PC-3 (cell line): ENCODE measurements at regions not wholly inside any gene's neighbourhood (a gene's known extent, or its start where the extent isn't known, plus 50 kb on each side); places are given as distances from the start of the nearest gene placed in this dataset.

ENCODE experiments used
- ATAC-seq: fragments of 200-7000 bp; cut with Tn5 transposase; 2 replicates; pipeline ENCODE4 v1.9.1; 2020; ENCODE audit warnings: mild to moderate bottlenecking, moderate library complexity
- BruUV-seq: library from RNA; stranded (reverse); fragments of 400-500 nt; replicated peaks from 2 replicates; lab custom pipeline; 2021; lab: Mats Ljungman, UMichigan
- CTCF ChIA-PET: fragments of 300-600 bp; sonication (Branson Sonifier 250); formaldehyde crosslinking; loops from one replicate; lab custom pipeline; 2022; ENCODE audit warnings: antibody characterized with exemption; lab: Charles Lee
- POLR2A ChIA-PET: fragments of 300-600 bp; sonication (Branson Sonifier 250); formaldehyde crosslinking; loops from one replicate; lab custom pipeline; 2022; ENCODE audit warnings: antibody characterized with exemption; ENCODE audit not compliant: unreplicated experiment; lab: Charles Lee
- DNase-seq: peaks from one replicate; pipeline ENCODE4 v3.0.0-alpha.2; 2015
- H2AFZ ChIP-seq: fragments of 300-600 bp; sonication (generic); 2 replicates; pipeline ENCODE4 v1.6.0; 2016; ENCODE audit warnings: antibody characterized with exemption, low read length
- H3F3A ChIP-seq: fragments of 300-600 bp; sonication (generic); one replicate; pipeline ENCODE4 v1.6.0; 2017; ENCODE audit warnings: antibody characterized with exemption, low read length, control low read depth, mild to moderate bottlenecking; ENCODE audit not compliant: unreplicated experiment
- H3K27ac ChIP-seq: fragments of 300-600 bp; sonication (generic); 2 replicates; pipeline ENCODE4 v1.5.1; 2016; ENCODE audit warnings: mild to moderate bottlenecking, low read length
- H3K27me3 ChIP-seq: fragments of 300-600 bp; sonication (generic); 2 replicates; pipeline ENCODE4 v1.6.1; 2016; ENCODE audit warnings: low read length, mixed read lengths
- H3K36me3 ChIP-seq: fragments of 300-600 bp; sonication (generic); 2 replicates; pipeline ENCODE4 v1.6.1; 2016; ENCODE audit warnings: low read depth, mixed run types, low read length, mixed read lengths
- H3K4me1 ChIP-seq: fragments of 300-600 bp; sonication (generic); 2 replicates; pipeline ENCODE4 v1.5.1; 2016; ENCODE audit warnings: low read length; ENCODE audit not compliant: insufficient read depth
- H3K4me2 ChIP-seq: fragments of 300-600 bp; sonication (generic); 2 replicates; pipeline ENCODE4 v1.6.0; 2016; ENCODE audit warnings: low read length
- H3K4me3 ChIP-seq: fragments of 300-600 bp; sonication (generic); 2 replicates; pipeline ENCODE4 v1.5.1; 2016; ENCODE audit warnings: mild to moderate bottlenecking, low read length, mixed read lengths
- H3K79me2 ChIP-seq: fragments of 300-600 bp; sonication (generic); 2 replicates; pipeline ENCODE4 v1.6.1; 2017; ENCODE audit warnings: low read length, mixed read lengths
- H3K9ac ChIP-seq: fragments of 300-600 bp; sonication (generic); 2 replicates; pipeline ENCODE4 v1.6.0; 2016; ENCODE audit warnings: mild to moderate bottlenecking, low read length
- H3K9me2 ChIP-seq: fragments of 300-600 bp; sonication (generic); replicated peaks from 2 replicates; pipeline ENCODE4 v1.6.1; 2016; ENCODE audit warnings: mixed run types, low read length, mixed read lengths
- H3K9me3 ChIP-seq: fragments of 300-600 bp; sonication (generic); 2 replicates; pipeline ENCODE4 v1.6.1; 2016; ENCODE audit warnings: low read length, mixed read lengths
- H4K20me1 ChIP-seq: fragments of 300-600 bp; sonication (generic); 2 replicates; pipeline ENCODE4 v1.6.1; 2016; ENCODE audit warnings: low read length, mixed read lengths
- EZH2 ChIP-seq: fragments of 300-600 bp; sonication (generic); IDR thresholded peaks from one replicate; pipeline ENCODE4 v1.6.1; 2017; ENCODE audit warnings: antibody characterized with exemption, mild to moderate bottlenecking, low read length; ENCODE audit not compliant: unreplicated experiment
- EZH2phosphoT487 ChIP-seq: fragments of 300-600 bp; sonication (generic); IDR thresholded peaks from 2 replicates; pipeline ENCODE4 v1.6.1; 2018; ENCODE audit warnings: mild to moderate bottlenecking, antibody characterized with exemption, low read length, borderline replicate concordance
- intact Hi-C: fragments of 100-400 bp; cut with micrococcal nuclease; formaldehyde crosslinking; loops from 2 replicates; pipeline ENCODE4 v1.9.0; 2023
- TF ChIP-seq, protein P1 (sequence below): fragments of 300-600 bp; sonication (generic); conservative IDR thresholded peaks from 2 replicates; pipeline ENCODE4 v1.5.1; 2017; ENCODE audit warnings: antibody characterized with exemption, low read depth, mild to moderate bottlenecking, low read length

DNA sequence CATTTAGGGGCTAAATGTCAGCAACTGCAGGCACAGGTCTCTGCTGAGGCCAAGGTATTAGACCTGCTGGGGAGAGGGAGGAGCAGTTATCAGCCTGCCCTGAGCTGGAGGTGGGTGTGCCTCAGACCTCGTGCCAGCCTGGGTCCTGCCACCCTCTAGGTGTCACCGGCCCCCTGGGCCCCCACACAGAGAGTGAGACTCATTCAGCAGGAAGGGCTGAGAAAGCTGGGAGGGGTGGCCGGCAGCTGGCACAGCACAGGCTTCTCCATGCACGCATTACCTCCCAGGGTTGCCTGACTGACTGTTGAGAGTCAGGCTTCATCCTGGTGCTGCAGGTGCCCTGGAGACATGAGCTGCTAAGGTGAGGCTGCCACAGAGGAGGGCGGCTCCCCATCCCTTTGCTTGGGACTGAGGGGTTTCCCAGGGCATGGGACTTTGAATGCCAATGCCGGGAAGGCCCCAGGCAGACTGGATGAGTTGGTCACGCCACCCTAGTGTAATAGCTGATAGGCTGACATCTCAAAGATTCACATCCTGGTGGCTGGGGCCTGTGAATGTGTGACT, 75.3 kb upstream of the C14orf180 start:
- CTCF ChIA-PET: interaction anchor here (0.5 kb wide), 1 partner anchor 509 kb away, joined by 6 read pairs; no protein-coding TSS in a partner anchor
- ATAC-seq: no peak
- Histone ChIP-seq H4K20me1 (no peaks in the 10 kb centered on the region), H3K4me3 (no peak overlapping the region), H3K9me3 (no peaks in the 10 kb centered on the region), H3K27me3 (peaks cover 72% of the 10 kb centered on the region), H3K27ac (no peak overlapping the region), H2AFZ (no peak overlapping the region), H3F3A (no peaks in the 10 kb centered on the region), H3K9me2 (no peaks in the 10 kb centered on the region), H3K9ac (no peak overlapping the region), H3K79me2 (no peaks in the 10 kb centered on the region), H3K4me2 (no peak overlapping the region), H3K4me1 (no peaks in the 10 kb centered on the region), H3K36me3 (peaks cover 3% of the 10 kb centered on the region; the same call in 1 of the 2 replicates)
- BruUV-seq: no TSS peak
- DNase-seq: no peak
- POLR2A ChIA-PET: no interaction called here
- TF ChIP-seq EZH2phosphoT487: no peak
- TF ChIP-seq, protein P1, sequence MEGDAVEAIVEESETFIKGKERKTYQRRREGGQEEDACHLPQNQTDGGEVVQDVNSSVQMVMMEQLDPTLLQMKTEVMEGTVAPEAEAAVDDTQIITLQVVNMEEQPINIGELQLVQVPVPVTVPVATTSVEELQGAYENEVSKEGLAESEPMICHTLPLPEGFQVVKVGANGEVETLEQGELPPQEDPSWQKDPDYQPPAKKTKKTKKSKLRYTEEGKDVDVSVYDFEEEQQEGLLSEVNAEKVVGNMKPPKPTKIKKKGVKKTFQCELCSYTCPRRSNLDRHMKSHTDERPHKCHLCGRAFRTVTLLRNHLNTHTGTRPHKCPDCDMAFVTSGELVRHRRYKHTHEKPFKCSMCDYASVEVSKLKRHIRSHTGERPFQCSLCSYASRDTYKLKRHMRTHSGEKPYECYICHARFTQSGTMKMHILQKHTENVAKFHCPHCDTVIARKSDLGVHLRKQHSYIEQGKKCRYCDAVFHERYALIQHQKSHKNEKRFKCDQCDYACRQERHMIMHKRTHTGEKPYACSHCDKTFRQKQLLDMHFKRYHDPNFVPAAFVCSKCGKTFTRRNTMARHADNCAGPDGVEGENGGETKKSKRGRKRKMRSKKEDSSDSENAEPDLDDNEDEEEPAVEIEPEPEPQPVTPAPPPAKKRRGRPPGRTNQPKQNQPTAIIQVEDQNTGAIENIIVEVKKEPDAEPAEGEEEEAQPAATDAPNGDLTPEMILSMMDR: no peak
- TF ChIP-seq EZH2: no peak
- intact Hi-C loops: no loop called here

DNA sequence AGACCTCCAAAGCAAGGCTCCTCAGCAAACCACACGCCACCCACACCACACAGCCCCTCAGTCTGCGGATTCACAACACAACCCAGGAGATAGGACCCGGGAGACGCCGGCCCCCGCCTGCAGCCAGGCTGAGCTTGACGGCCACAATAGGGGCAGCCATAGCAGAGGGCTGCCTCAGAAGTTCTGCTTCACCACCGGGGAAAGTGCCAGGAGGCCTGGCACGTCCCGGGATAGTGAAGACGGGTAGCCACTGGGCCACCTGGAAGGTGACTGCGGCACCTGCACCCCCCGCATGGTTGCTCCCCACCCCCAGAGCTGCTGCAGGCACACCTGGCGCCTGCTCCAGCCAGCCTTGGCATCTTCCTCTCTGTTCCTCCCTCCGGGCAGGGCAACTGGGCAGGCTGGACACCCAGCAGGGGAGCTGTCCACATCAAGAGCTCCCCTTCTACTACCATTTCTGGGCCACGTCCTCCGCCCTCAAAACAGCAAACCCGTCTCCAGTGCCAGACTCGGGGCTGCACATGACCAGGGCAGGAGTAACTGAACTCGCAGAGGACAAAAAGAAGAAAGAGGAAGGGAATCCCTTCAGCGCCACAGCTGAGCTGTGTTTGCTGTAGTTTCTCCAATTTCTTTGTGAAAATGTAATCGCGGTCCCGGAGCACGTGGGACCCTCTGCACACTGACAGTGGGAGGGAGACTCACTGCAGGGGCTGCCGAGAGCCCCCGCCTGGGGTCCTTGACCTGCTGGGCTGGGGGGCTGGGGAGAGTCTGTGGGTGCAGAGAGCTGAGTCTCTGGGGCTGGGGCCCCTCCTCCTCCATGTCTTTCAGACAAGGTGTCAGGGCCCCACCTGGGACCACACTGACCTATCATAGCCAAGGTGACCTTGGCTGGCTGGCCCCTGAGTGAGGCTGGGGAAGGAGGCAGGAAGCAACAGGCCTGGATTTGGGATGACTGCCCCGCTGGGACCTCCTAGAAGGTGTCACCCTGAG, 74.2 kb upstream of the C14orf180 start:
- Histone ChIP-seq H3K27me3 (peaks cover 72% of the 10 kb centered on the region), H4K20me1 (no peaks in the 10 kb centered on the region), H3K9ac (no peak overlapping the region), H3K9me2 (no peaks in the 10 kb centered on the region), H2AFZ (no peak overlapping the region), H3K79me2 (no peaks in the 10 kb centered on the region), H3K36me3 (peaks cover 3% of the 10 kb centered on the region; the same call in 1 of the 2 replicates), H3K4me3 (no peak overlapping the region), H3K27ac (no peak overlapping the region), H3K9me3 (no peaks in the 10 kb centered on the region), H3K4me2 (no peak overlapping the region), H3K4me1 (no peaks in the 10 kb centered on the region), H3F3A (no peaks in the 10 kb centered on the region)
- TF ChIP-seq, protein P1: no peak
- TF ChIP-seq EZH2phosphoT487: no peak
- TF ChIP-seq EZH2: no peak
- no peak for DNase-seq
- BruUV-seq: no TSS peak
- intact Hi-C loops: no loop called here
- ATAC-seq: no peak
- ChIA-PET CTCF (no interaction called here), POLR2A (no interaction called here)
